ENCODE measurements at regions not wholly inside any gene's neighbourhood (a gene's known extent, or its start where the extent isn't known, plus 50 kb on each side); places are given as distances from the start of the nearest gene placed in this dataset.
"Not testable (repeated sequence)": the region's sequence is repeated elsewhere in the genome, so short reads cannot be mapped to it uniquely, and the experiment has no call there.

DNA sequence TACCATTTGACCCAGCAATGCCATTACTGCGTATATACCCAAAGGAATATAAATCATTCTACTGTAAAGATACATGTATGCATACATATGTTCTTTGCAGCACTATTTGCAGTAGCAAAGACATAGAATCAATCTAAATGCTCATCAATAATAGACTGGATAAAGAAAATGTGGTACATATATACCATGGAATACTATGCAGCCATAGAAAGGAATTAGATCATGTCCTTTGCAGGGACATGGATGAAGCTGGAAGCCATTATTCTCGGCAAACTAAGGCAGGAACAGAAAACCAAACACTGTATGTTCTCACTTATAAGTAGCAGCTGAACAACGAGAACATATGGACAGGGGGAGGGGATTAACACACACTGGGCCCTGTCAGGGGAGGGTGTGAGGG is 54.8 kb upstream of the ZNF30 start:
- H3K27me3 Mint-ChIP-seq (ENCODE audit: insufficient read depth, low read depth); H3K79me2 ChIP-seq (ENCODE audit: low read depth); H3K36me3 ChIP-seq; DNase-seq (ENCODE audit: low spot score); H3K27me3 ChIP-seq; H2AFZ ChIP-seq (replicated peaks); H3K9me3 ChIP-seq (ENCODE audit: low read depth); H3K27ac Mint-ChIP-seq; H4K20me1 ChIP-seq (ENCODE audit: low read depth); H3K4me2 ChIP-seq; H3K27ac ChIP-seq; H3K9ac ChIP-seq; H3K4me3 ChIP-seq; H3K36me3 Mint-ChIP-seq; H3K4me3 Mint-ChIP-seq; H3F3A ChIP-seq (ENCODE audit: low read depth): not testable (repeated sequence)
- H3K9me3 Mint-ChIP-seq: peaks cover 19% of the 10 kb centered on the region
- peaks cover 11% of the 10 kb centered on the region for H3K4me1 Mint-ChIP-seq
- H3K4me1 ChIP-seq: peaks cover 12% of the 10 kb centered on the region

DNA sequence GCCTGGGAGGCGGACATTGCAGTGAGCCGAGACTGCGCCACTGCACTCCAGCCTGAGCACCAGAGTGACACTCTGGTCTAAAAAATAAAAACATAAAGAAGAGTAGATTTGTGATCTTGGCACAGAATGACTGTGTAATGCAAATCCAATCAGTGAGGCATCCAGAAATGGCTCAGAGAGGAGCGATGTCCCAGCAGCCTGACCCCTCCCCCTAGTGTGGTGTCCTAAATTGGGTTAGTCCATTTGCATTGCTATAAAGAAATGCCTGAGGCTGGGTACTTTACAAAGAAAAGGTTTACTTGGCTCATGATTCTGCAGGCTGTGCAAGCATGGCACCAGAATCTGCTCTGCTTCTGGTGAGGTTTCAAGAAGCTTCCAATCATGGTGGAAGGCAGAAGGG is 59.1 kb upstream of the ZNF30 start:
- H3K27ac ChIP-seq: no peak overlapping the region
- Mint-ChIP-seq H3K27ac (no peak overlapping the region), H3K36me3 (no peaks in the 10 kb centered on the region), H3K4me3 (no peak overlapping the region), H3K4me1 (peaks cover 11% of the 10 kb centered on the region), H3K9me3 (peaks cover 20% of the 10 kb centered on the region), H3K27me3 (ENCODE audit: insufficient read depth, low read depth) (peaks cover 6% of the 10 kb centered on the region)
- TF ChIP-seq, protein P1, sequence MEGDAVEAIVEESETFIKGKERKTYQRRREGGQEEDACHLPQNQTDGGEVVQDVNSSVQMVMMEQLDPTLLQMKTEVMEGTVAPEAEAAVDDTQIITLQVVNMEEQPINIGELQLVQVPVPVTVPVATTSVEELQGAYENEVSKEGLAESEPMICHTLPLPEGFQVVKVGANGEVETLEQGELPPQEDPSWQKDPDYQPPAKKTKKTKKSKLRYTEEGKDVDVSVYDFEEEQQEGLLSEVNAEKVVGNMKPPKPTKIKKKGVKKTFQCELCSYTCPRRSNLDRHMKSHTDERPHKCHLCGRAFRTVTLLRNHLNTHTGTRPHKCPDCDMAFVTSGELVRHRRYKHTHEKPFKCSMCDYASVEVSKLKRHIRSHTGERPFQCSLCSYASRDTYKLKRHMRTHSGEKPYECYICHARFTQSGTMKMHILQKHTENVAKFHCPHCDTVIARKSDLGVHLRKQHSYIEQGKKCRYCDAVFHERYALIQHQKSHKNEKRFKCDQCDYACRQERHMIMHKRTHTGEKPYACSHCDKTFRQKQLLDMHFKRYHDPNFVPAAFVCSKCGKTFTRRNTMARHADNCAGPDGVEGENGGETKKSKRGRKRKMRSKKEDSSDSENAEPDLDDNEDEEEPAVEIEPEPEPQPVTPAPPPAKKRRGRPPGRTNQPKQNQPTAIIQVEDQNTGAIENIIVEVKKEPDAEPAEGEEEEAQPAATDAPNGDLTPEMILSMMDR (IDR thresholded peaks at IDR 0.05): no peak
- TF ChIP-seq EZH2phosphoT487 (IDR thresholded peaks at IDR 0.05) (no peak), EZH2 (IDR thresholded peaks at IDR 0.05) (no peak)
- no peaks in the 10 kb centered on the region for H3K27me3 ChIP-seq
- peaks cover 5% of the 10 kb centered on the region for H3F3A ChIP-seq (ENCODE audit: low read depth)
- H3K36me3 ChIP-seq: no peaks in the 10 kb centered on the region
- H4K20me1 ChIP-seq (ENCODE audit: low read depth): no peaks in the 10 kb centered on the region
- no peaks in the 10 kb centered on the region for H3K79me2 ChIP-seq (ENCODE audit: low read depth)
- H3K4me3 ChIP-seq: no peak overlapping the region
- no peak overlapping the region for H3K9ac ChIP-seq
- peaks cover 12% of the 10 kb centered on the region for H3K4me1 ChIP-seq
- H3K4me2 ChIP-seq: no peak overlapping the region
- no peak overlapping the region for H2AFZ ChIP-seq (replicated peaks)
- DNase-seq (ENCODE audit: low spot score): no peak
- no peaks in the 10 kb centered on the region for H3K9me3 ChIP-seq (ENCODE audit: low read depth)

DNA sequence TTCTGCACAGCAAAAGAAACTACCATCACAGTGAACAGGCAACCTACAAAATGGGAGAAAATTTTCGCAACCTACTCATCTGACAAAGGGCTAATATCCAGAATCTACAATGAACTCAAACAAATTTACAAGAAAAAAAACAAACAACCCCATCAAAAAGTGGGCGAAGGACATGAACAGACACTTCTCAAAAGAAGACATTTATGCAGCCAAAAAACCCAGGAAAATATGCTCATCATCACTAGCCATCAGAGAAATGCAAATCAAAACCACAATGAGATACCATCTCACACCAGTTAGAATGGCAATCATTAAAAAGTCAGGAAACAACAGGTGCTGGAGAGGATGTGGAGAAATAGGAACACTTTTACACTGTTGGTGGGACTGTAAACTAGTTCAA is 61.5 kb upstream of the ZNF30 start:
- H3K9me3 Mint-ChIP-seq: peaks cover 17% of the 10 kb centered on the region
- H3K27me3 ChIP-seq; H3K4me3 Mint-ChIP-seq; H3K4me1 ChIP-seq; H4K20me1 ChIP-seq (ENCODE audit: low read depth); H3K36me3 Mint-ChIP-seq; H3K79me2 ChIP-seq (ENCODE audit: low read depth); H3K36me3 ChIP-seq; H3K4me2 ChIP-seq; H3K4me3 ChIP-seq; H3F3A ChIP-seq (ENCODE audit: low read depth); H3K27ac ChIP-seq; DNase-seq (ENCODE audit: low spot score); H2AFZ ChIP-seq (replicated peaks); H3K4me1 Mint-ChIP-seq; H3K9me3 ChIP-seq (ENCODE audit: low read depth); H3K9ac ChIP-seq; H3K27ac Mint-ChIP-seq; H3K27me3 Mint-ChIP-seq (ENCODE audit: insufficient read depth, low read depth): not testable (repeated sequence)

DNA sequence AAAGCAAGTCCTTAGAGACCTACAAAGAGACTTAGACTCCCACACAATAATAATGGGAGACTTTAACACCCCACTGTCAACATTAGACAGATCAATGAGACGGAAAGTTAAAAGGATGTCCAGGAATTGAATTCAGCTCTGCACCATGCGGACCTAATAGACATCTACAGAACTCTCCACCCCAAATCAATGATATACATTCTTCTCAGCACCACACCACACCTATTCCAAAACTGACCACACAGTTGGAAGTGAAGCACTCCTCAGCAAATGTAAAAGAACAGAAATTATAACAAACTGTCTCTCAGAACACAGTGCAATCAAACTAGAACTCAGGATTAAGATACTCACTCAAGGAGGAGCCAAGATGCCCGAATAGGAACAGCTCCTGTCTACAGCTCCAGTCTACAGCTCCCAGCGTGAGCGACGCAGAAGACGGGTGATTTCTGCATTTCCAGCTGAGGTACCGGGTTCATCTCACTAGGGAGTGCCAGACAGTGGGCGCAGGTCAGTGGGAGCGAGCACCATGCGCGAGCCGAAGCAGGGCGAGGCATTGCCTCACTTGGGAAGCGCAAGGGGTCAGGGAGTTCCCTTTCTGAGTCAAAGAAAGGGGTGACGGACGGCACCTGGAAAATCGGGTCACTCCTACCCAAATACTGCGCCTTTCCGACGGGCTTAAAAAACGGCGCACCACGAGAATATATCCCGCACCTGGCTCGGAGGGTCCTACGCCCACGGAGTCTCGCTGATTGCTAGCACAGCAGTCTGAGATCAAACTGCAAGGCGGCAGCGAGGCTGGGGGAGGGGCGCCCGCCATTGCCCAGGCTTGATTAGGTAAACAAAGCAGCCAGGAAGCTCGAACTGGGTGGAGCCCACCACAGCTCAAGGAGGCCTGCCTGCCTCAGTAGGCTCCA is 66.6 kb upstream of the ZNF30 start:
- not testable (repeated sequence) for H3K27me3 Mint-ChIP-seq (ENCODE audit: insufficient read depth, low read depth); H3K4me1 ChIP-seq; H3K4me1 Mint-ChIP-seq; H3K27me3 ChIP-seq; H3F3A ChIP-seq (ENCODE audit: low read depth); DNase-seq (ENCODE audit: low spot score); H3K36me3 ChIP-seq; H3K9ac ChIP-seq; H4K20me1 ChIP-seq (ENCODE audit: low read depth); H3K9me3 ChIP-seq (ENCODE audit: low read depth); H3K27ac ChIP-seq; H3K36me3 Mint-ChIP-seq
- peak overlapping the region; percentile 63 for H3K4me3 ChIP-seq
- H3K4me3 Mint-ChIP-seq: peak overlapping the region; percentile 88
- peaks cover 23% of the 10 kb centered on the region for H3K79me2 ChIP-seq (ENCODE audit: low read depth)
- peak overlapping the region; percentile 76 for H2AFZ ChIP-seq (replicated peaks)
- H3K4me2 ChIP-seq: peak overlapping the region; percentile 89
- peak overlapping the region; percentile 89 for H3K27ac Mint-ChIP-seq
- peaks cover 24% of the 10 kb centered on the region for H3K9me3 Mint-ChIP-seq

DNA sequence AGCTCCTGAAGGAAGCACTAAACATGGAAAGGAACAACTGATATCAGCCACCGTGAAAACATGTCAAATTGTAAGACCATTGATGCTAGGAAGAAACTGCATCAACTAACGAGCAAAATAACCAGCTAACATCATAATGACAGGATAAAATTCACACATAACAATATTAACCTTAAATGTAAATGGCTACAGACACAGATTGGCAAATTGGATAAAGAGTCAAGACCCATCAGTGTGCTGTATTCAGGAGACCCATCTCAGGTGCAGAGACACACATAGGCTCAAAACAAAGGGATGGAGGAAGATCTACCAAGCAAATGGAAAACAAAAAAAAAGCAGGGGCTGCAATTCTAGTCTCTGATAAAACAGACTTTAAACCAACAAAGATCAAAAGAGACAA is 67.4 kb upstream of the ZNF30 start:
- not testable (repeated sequence) for DNase-seq (ENCODE audit: low spot score); H3K36me3 Mint-ChIP-seq; H4K20me1 ChIP-seq (ENCODE audit: low read depth); H3K36me3 ChIP-seq; H3K4me1 ChIP-seq; H3F3A ChIP-seq (ENCODE audit: low read depth); H3K27ac ChIP-seq; H3K9ac ChIP-seq; H3K27ac Mint-ChIP-seq; H3K27me3 ChIP-seq; H3K27me3 Mint-ChIP-seq (ENCODE audit: insufficient read depth, low read depth); H3K9me3 ChIP-seq (ENCODE audit: low read depth); H3K4me1 Mint-ChIP-seq; H2AFZ ChIP-seq (replicated peaks)
- H3K9me3 Mint-ChIP-seq: peaks cover 24% of the 10 kb centered on the region
- peak overlapping the region; percentile 88 for H3K4me3 Mint-ChIP-seq
- peak overlapping the region; percentile 63 for H3K4me3 ChIP-seq
- H3K4me2 ChIP-seq: peak overlapping the region; percentile 89
- peaks cover 27% of the 10 kb centered on the region for H3K79me2 ChIP-seq (ENCODE audit: low read depth)

All from neural progenitor cell (in vitro differentiated cells).